H9 (cell line): ENCODE measurements at regions not wholly inside any gene's neighbourhood (a gene's known extent, or its start where the extent isn't known, plus 50 kb on each side); places are given as distances from the start of the nearest gene placed in this dataset.

Experiments used
- DNase-seq: peaks from one replicate; pipeline ENCODE4 v3.0.0-alpha.2; 2017
- H2AFZ ChIP-seq: one replicate; pipeline ENCODE4 v1.6.1; 2013; ENCODE audit warnings: mild to moderate bottlenecking, low read length, control low read depth, moderate library complexity
- H2AK5ac ChIP-seq: 2 replicates; pipeline ENCODE4 v1.6.1; 2013; ENCODE audit warnings: low read length, control low read depth, mixed read lengths; ENCODE audit not compliant: insufficient read length
- H2BK120ac ChIP-seq: one replicate; pipeline ENCODE4 v1.6.1; 2013; ENCODE audit warnings: low read depth, mild to moderate bottlenecking, low read length, control low read depth, inconsistent platforms; ENCODE audit not compliant: poor library complexity, severe bottlenecking
- H2BK12ac ChIP-seq: 2 replicates; pipeline ENCODE4 v1.6.1; 2013; ENCODE audit warnings: low read length, control low read depth, mixed read lengths, low read depth; ENCODE audit not compliant: insufficient read length
- H2BK15ac ChIP-seq: 2 replicates; pipeline ENCODE4 v1.6.1; 2013; ENCODE audit warnings: low read depth, low read length, control low read depth
- H2BK20ac ChIP-seq: one replicate; pipeline ENCODE4 v1.6.1; 2013; ENCODE audit warnings: low read depth, mild to moderate bottlenecking, low read length, control low read depth, inconsistent platforms; ENCODE audit not compliant: poor library complexity, severe bottlenecking
- H2BK5ac ChIP-seq: 2 replicates; pipeline ENCODE4 v1.6.1; 2013; ENCODE audit warnings: low read length, control low read depth, mixed read lengths; ENCODE audit not compliant: insufficient read length
- H3K14ac ChIP-seq: 2 replicates; pipeline ENCODE4 v1.6.1; 2013; ENCODE audit warnings: low read length, control low read depth; ENCODE audit not compliant: insufficient read depth
- H3K18ac ChIP-seq: 2 replicates; pipeline ENCODE4 v1.6.1; 2013; ENCODE audit warnings: low read depth, mild to moderate bottlenecking, mixed read lengths, low read length, control low read depth; ENCODE audit not compliant: insufficient read length
- H3K23ac ChIP-seq: 2 replicates; pipeline ENCODE4 v1.6.1; 2013; ENCODE audit warnings: low read length, control low read depth, mixed read lengths, low read depth; ENCODE audit not compliant: insufficient read length
- H3K23me2 ChIP-seq: 2 replicates; pipeline ENCODE4 v1.6.1; 2013; ENCODE audit warnings: low read depth, mild to moderate bottlenecking, mixed read lengths, low read length, control low read depth; ENCODE audit not compliant: insufficient read length, poor library complexity, severe bottlenecking
- H3K27ac ChIP-seq: 2 replicates; pipeline ENCODE4 v1.5.1; 2013; ENCODE audit warnings: low read length, control low read depth, mixed read lengths, low read depth; ENCODE audit not compliant: insufficient read length
- H3K27me3 ChIP-seq: 2 replicates; pipeline ENCODE4 v1.6.1; 2013; ENCODE audit warnings: low read length, control low read depth, inconsistent platforms; ENCODE audit not compliant: insufficient read depth
- H3K4ac ChIP-seq: 2 replicates; pipeline ENCODE4 v1.6.1; 2013; ENCODE audit warnings: low read depth, mild to moderate bottlenecking, control low read depth, inconsistent platforms, low read length, moderate library complexity
- H3K4me1 ChIP-seq: 2 replicates; pipeline ENCODE4 v1.6.1; 2013; ENCODE audit warnings: low read length, control low read depth, inconsistent platforms; ENCODE audit not compliant: insufficient read depth
- H3K4me2 ChIP-seq: 2 replicates; pipeline ENCODE4 v1.6.1; 2013; ENCODE audit warnings: low read length, control low read depth, mixed read lengths; ENCODE audit not compliant: insufficient read length, insufficient read depth
- H3K56ac ChIP-seq: 2 replicates; pipeline ENCODE4 v1.6.1; 2013; ENCODE audit warnings: low read depth, mild to moderate bottlenecking, mixed read lengths, low read length, control low read depth; ENCODE audit not compliant: insufficient read length
- H3K79me1 ChIP-seq: 2 replicates; pipeline ENCODE4 v1.6.1; 2013; ENCODE audit warnings: low read depth, mild to moderate bottlenecking, moderate library complexity, low read length, control low read depth, inconsistent platforms; ENCODE audit not compliant: insufficient read depth, poor library complexity, severe bottlenecking
- H3K79me2 ChIP-seq: 2 replicates; pipeline ENCODE4 v1.6.1; 2013; ENCODE audit warnings: low read length, control low read depth, inconsistent platforms; ENCODE audit not compliant: insufficient read depth
- H3K9ac ChIP-seq: 2 replicates; pipeline ENCODE4 v1.6.1; 2013; ENCODE audit warnings: low read length, control low read depth, mixed read lengths; ENCODE audit not compliant: insufficient read length; ENCODE audit errors: extremely low read depth
- H3K9me3 ChIP-seq: one replicate; pipeline ENCODE4 v1.6.1; 2013; ENCODE audit warnings: low read depth, low read length, inconsistent platforms; ENCODE audit not compliant: control insufficient read depth
- H3T11ph ChIP-seq: one replicate; pipeline ENCODE4 v1.6.1; 2013; ENCODE audit warnings: mild to moderate bottlenecking, low read length, control low read depth, inconsistent platforms
- H4K20me1 ChIP-seq: one replicate; pipeline ENCODE4 v1.6.1; 2013; ENCODE audit not compliant: control insufficient read depth, insufficient read length, insufficient read depth
- H4K5ac ChIP-seq: 2 replicates; pipeline ENCODE4 v1.6.1; 2013; ENCODE audit warnings: low read depth, mild to moderate bottlenecking, mixed read lengths, low read length, control low read depth; ENCODE audit not compliant: insufficient read length
- H4K8ac ChIP-seq: replicated peaks from 2 replicates; pipeline ENCODE4 v1.6.1; 2013; ENCODE audit warnings: low read length, control low read depth, mixed read lengths, low read depth; ENCODE audit not compliant: insufficient read length
- H4K91ac ChIP-seq: 2 replicates; pipeline ENCODE4 v1.6.1; 2013; ENCODE audit warnings: low read depth, mild to moderate bottlenecking, moderate library complexity, mixed read lengths, low read length, control low read depth; ENCODE audit not compliant: insufficient read length
- H3K27ac Mint-ChIP-seq, 3 experiments: 2 replicates in 2 of 3; 3 replicates in 1 of 3; pipeline ENCODE4 v1.8.0; 2020 to 2021; ENCODE audit warnings: mixed read lengths in 3 of 3, mild to moderate bottlenecking in 1 of 3, moderate library complexity in 1 of 3
- H3K27me3 Mint-ChIP-seq: 2 replicates; pipeline ENCODE4 v1.8.0; 2021; ENCODE audit warnings: low read depth, mild to moderate bottlenecking, moderate library complexity, mixed read lengths
- H3K36me3 Mint-ChIP-seq, 3 experiments: 2 replicates in 2 of 3; 3 replicates in 1 of 3; pipeline ENCODE4 v1.8.0; 2020 to 2021; ENCODE audit warnings: low read depth in 3 of 3, mixed read lengths in 3 of 3; ENCODE audit not compliant: insufficient read depth in 1 of 3
- H3K4me1 Mint-ChIP-seq, 2 experiments: 2 replicates each; pipeline ENCODE4 v1.8.0; 2020; ENCODE audit warnings: mixed read lengths in 2 of 2
- H3K4me3 Mint-ChIP-seq, 2 experiments: 2 replicates in 1 of 2; 3 replicates in 1 of 2; pipeline ENCODE4 v1.8.0; 2020 to 2021; ENCODE audit warnings: mild to moderate bottlenecking in 2 of 2, mixed read lengths in 2 of 2, moderate library complexity in 1 of 2
- H3K9me3 Mint-ChIP-seq, 2 experiments: 2 replicates in 1 of 2; 3 replicates in 1 of 2; pipeline ENCODE4 v1.8.0; 2020; ENCODE audit warnings: mild to moderate bottlenecking in 2 of 2, mixed read lengths in 2 of 2, moderate library complexity in 1 of 2
- CTCF ChIP-seq: fragments of 200-600 bp; sonication (generic); conservative IDR thresholded peaks from 3 replicates; pipeline ENCODE4 v1.8.0; 2021; ENCODE audit warnings: antibody characterized with exemption, mild to moderate bottlenecking
- WGBS: extraction: QIAGEN DNeasy Blood & Tissue Kit; methylation state at CpG from one replicate; pipeline ENCODE4 v1.1.7; 2013; ENCODE audit warnings: missing lambda C conversion rate, low lambda C conversion rate, mixed read lengths; ENCODE audit not compliant: insufficient read length; ENCODE audit errors: extremely low coverage; 5-methylcytosine and 5-hydroxymethylcytosine counted together

DNA sequence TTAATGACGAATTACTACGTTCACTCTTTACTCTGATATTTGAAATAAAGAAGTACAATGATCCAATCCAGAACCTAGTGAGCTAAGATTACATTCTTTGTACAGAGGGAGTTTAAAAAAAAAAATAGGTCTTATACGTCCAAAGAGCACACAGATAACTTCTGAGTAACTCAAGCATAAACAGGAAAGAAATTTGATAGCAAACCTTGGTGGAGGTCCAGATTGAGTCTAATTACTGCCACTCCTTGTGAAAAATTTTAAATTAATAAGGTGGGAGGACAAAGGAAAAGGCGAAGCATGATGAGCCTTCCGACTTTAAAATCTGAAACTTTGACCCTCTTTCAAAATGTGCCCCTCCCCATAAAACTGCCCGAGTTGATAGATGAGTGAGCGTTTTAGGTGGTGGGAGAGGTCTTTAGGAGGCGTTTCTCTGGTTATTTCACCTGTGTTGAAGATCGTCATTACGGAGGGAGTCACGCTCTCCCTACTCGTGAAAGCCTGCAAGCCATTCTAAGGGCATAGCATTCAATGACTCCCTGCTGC is 127.0 kb upstream of the ROBO2 start:
- H3K4ac ChIP-seq: no peak overlapping the region
- no peaks in the 10 kb centered on the region for H3K9me3 ChIP-seq
- H3K4me2 ChIP-seq: no peak overlapping the region
- H3K27me3 Mint-ChIP-seq: no peaks in the 10 kb centered on the region
- no peak overlapping the region for H3K27ac Mint-ChIP-seq
- no peak overlapping the region for H2AFZ ChIP-seq
- no peak overlapping the region for H2AK5ac ChIP-seq
- H4K91ac ChIP-seq: no peak overlapping the region
- H3K4me3 Mint-ChIP-seq: no peak overlapping the region
- H3K27ac ChIP-seq: no peak overlapping the region
- H3T11ph ChIP-seq: no peak overlapping the region
- no peaks in the 10 kb centered on the region for H3K36me3 Mint-ChIP-seq
- no peaks in the 10 kb centered on the region for H3K9me3 Mint-ChIP-seq
- H4K5ac ChIP-seq: no peak overlapping the region
- H3K18ac ChIP-seq: no peak overlapping the region
- no peaks in the 10 kb centered on the region for H3K27me3 ChIP-seq
- no peak overlapping the region for H2BK20ac ChIP-seq
- no peak overlapping the region for H3K14ac ChIP-seq
- no peak overlapping the region for H4K8ac ChIP-seq
- DNase-seq: no peak
- no peaks in the 10 kb centered on the region for H3K79me1 ChIP-seq
- TF ChIP-seq CTCF: no peak
- H3K9ac ChIP-seq: no peak overlapping the region
- no peak overlapping the region for H3K23ac ChIP-seq
- H2BK120ac ChIP-seq: no peak overlapping the region
- no peaks in the 10 kb centered on the region for H3K79me2 ChIP-seq
- no peaks in the 10 kb centered on the region for H3K23me2 ChIP-seq
- no CpG with 5 or more reads among the region's 12 CpGs for WGBS
- no peaks in the 10 kb centered on the region for H3K4me1 ChIP-seq
- no peak overlapping the region for H2BK5ac ChIP-seq
- H3K4me1 Mint-ChIP-seq: peaks cover 0 to 7% of the 10 kb centered on the region in 2 experiments; a peak in 3 of 4 replicates
- no peak overlapping the region for H2BK15ac ChIP-seq
- H2BK12ac ChIP-seq: no peak overlapping the region
- no peak overlapping the region for H3K56ac ChIP-seq
- H4K20me1 ChIP-seq: no peaks in the 10 kb centered on the region
